22Rv1 (cell line): ENCODE measurements at regions not wholly inside any gene's neighbourhood (a gene's known extent, or its start where the extent isn't known, plus 50 kb on each side); places are given as distances from the start of the nearest gene placed in this dataset.

Experiments
- ZFX ChIP-seq: fragments of 450-650 bp; IDR thresholded peaks from 2 replicates; pipeline ENCODE4 v1.6.1; 2017; ENCODE audit warnings: antibody characterized with exemption, borderline replicate concordance
- TF ChIP-seq, protein P1 (sequence below): fragments of 450-650 bp; IDR thresholded peaks from 2 replicates; pipeline ENCODE4 v1.5.1; 2017; ENCODE audit warnings: mild to moderate bottlenecking

DNA sequence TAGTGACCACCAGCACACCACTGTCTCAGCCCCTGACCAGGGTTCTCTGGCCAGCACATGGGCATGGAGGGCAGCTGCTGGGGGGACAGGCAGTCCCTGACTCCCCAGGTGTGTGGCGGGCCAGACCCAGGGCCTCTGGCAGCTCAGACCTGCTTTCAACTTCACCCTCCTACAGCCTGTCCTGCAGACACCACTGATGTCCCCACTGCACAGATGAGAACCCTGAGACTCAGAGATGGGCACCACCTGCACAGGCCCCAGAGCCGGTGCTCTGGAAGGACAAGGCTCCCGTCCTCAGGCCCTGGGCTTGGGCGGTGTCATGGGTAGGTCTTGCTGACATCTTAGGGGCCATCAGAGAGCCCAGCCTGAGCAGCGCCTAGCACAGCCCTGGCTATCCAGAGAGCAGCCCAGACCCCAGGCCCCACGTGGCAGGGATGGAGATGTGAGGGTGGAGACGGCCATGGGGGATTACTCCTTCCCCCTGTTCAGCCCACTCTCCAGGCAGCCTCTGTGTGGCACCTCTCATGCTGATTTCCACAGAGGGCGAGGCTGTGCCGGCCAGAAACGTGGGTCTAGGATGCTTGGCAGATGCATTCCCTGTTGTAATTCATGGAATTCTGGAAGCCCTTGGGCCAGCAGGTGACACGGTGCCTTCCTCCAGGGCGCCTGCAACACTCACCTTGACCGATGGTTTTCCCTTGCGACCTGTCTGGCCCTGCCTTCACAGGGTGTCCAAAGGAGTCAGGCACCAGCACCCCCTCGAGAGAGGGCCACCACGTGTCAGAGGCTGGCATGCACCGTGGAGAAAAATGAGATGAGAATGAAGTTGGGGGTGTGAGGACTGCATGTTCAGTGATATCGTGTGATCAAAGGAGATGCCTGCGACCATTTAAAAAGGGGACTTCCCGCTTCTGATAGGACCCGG is 61.2 kb upstream of the GLI2 start:
- TF ChIP-seq, protein P1, sequence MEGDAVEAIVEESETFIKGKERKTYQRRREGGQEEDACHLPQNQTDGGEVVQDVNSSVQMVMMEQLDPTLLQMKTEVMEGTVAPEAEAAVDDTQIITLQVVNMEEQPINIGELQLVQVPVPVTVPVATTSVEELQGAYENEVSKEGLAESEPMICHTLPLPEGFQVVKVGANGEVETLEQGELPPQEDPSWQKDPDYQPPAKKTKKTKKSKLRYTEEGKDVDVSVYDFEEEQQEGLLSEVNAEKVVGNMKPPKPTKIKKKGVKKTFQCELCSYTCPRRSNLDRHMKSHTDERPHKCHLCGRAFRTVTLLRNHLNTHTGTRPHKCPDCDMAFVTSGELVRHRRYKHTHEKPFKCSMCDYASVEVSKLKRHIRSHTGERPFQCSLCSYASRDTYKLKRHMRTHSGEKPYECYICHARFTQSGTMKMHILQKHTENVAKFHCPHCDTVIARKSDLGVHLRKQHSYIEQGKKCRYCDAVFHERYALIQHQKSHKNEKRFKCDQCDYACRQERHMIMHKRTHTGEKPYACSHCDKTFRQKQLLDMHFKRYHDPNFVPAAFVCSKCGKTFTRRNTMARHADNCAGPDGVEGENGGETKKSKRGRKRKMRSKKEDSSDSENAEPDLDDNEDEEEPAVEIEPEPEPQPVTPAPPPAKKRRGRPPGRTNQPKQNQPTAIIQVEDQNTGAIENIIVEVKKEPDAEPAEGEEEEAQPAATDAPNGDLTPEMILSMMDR = no peak
- no peak for TF ChIP-seq ZFX
